NCI-H526 (cell line): ENCODE measurements at regions not wholly inside any gene's neighbourhood (a gene's known extent, or its start where the extent isn't known, plus 50 kb on each side); places are given as distances from the start of the nearest gene placed in this dataset.

ENCODE experiments used
- DNase-seq, 2 experiments: peaks; one replicate each; lab custom pipeline; 2025; lab: John Stamatoyannopoulos, UW

- peak; percentile 32 to 58 for DNase-seq
These were observed 49.8 kb upstream of the ACSF3 start for GRCh38 chr16:89043636-89044417.
